ENCODE measurements at regions not wholly inside any gene's neighbourhood (a gene's known extent, or its start where the extent isn't known, plus 50 kb on each side); places are given as distances from the start of the nearest gene placed in this dataset.

DNA sequence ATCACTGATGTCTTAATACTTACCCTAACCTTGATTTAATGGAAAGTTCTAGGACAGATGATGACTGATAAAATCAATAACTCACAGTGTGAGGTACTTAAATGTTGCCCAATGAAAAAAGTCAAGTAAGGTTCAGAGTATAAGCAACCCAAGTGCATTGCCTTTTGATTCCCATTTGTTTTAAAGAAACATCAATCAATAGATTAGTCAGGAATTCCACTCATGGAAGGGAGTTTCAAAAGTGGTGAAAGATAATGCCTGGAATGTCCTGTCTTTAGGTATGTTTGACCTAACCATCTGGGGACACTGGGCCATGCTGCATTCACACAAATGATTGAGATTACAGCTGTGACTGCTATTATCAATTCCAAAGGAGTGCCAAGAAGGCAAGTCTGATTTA, 259.7 kb downstream of the PPARGC1A start:
- no peak for DNase-seq
- Mint-ChIP-seq H3K9me3 (no peaks in the 10 kb centered on the region), H3K27me3 (no peaks in the 10 kb centered on the region), H3K4me1 (no peaks in the 10 kb centered on the region), H3K27ac (no peak overlapping the region), H3K4me3 (no peak overlapping the region), H3K36me3 (ENCODE audit: low read depth) (no peaks in the 10 kb centered on the region)
- ChIA-PET CTCF (no interaction called here), POLR2A (no interaction called here)

DNA sequence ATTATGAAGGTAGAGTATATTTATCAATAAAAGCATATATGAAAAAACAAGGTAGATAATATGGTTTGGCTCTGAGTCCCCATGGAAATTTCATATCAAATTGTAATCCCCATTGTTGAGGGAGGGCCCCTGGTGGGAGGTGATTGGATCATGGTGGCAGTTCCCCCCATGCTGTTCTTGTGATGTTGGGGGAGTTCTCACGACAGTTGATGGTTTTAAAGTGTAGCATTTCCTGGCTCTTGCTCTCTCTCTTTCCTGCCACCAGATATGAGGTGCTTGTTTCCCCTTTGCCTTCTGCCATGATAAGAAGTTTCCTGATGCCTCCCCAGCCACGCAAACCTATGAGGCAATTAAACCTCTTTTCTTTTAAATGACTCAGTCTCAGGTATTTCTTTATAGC, 260.4 kb downstream of the PPARGC1A start:
- CTCF ChIA-PET: no interaction called here
- H3K4me3 Mint-ChIP-seq: no peak overlapping the region
- H3K36me3 Mint-ChIP-seq (ENCODE audit: low read depth): no peaks in the 10 kb centered on the region
- no peaks in the 10 kb centered on the region for H3K4me1 Mint-ChIP-seq
- H3K9me3 Mint-ChIP-seq: no peaks in the 10 kb centered on the region
- no peak overlapping the region for H3K27ac Mint-ChIP-seq
- DNase-seq: no peak
- POLR2A ChIA-PET: no interaction called here
- no peaks in the 10 kb centered on the region for H3K27me3 Mint-ChIP-seq

GRCh38 chr4:23614284-23614892, 275.5 kb downstream of the PPARGC1A start:
- Mint-ChIP-seq H3K36me3 (ENCODE audit: low read depth) (no peaks in the 10 kb centered on the region), H3K4me3 (no peak overlapping the region), H3K27ac (no peak overlapping the region), H3K9me3 (no peaks in the 10 kb centered on the region), H3K4me1 (no peaks in the 10 kb centered on the region), H3K27me3 (no peaks in the 10 kb centered on the region)
- POLR2A ChIA-PET: no interaction called here
- CTCF ChIA-PET: no interaction called here
- DNase-seq: no peak

DNA sequence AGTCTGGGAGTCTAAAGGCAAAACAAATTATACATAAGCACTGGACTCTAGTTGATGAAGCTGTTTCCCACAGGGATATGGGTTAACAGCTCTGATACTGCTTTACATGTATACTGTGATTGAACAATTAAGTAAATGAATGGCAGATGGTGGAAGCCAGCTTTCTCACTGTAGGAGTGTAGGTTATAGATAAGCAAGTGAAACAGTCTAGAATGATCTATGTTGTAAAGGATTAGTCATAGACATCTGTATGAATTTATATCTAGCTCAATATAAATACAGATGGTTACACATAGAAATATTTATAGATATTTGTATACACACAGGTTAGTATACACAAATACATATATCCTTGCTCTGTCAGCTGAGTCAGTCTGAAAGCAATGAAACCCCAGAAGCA, 276.1 kb downstream of the PPARGC1A start:
- H3K36me3 Mint-ChIP-seq (ENCODE audit: low read depth): no peaks in the 10 kb centered on the region
- H3K4me3 Mint-ChIP-seq: no peak overlapping the region
- CTCF ChIA-PET: no interaction called here
- no peaks in the 10 kb centered on the region for H3K4me1 Mint-ChIP-seq
- no peaks in the 10 kb centered on the region for H3K9me3 Mint-ChIP-seq
- POLR2A ChIA-PET: no interaction called here
- no peaks in the 10 kb centered on the region for H3K27me3 Mint-ChIP-seq
- DNase-seq: no peak
- no peak overlapping the region for H3K27ac Mint-ChIP-seq

GRCh38 chr4:23602720-23603119, 287.1 kb downstream of the PPARGC1A start:
- Mint-ChIP-seq H3K27ac (no peak overlapping the region), H3K27me3 (no peaks in the 10 kb centered on the region), H3K36me3 (ENCODE audit: low read depth) (no peaks in the 10 kb centered on the region), H3K4me3 (no peak overlapping the region), H3K9me3 (no peaks in the 10 kb centered on the region), H3K4me1 (no peaks in the 10 kb centered on the region)
- CTCF ChIA-PET: no interaction called here
- DNase-seq: no peak
- POLR2A ChIA-PET: no interaction called here

- Mint-ChIP-seq H3K36me3 (ENCODE audit: low read depth) (no peaks in the 10 kb centered on the region), H3K4me3 (no peak overlapping the region), H3K27me3 (no peaks in the 10 kb centered on the region), H3K4me1 (no peaks in the 10 kb centered on the region), H3K27ac (no peak overlapping the region), H3K9me3 (peaks cover 6% of the 10 kb centered on the region)
- CTCF ChIA-PET: no interaction called here
- DNase-seq: no peak
- POLR2A ChIA-PET: no interaction called here
Measured at GRCh38 chr4:23594125-23594524, 295.7 kb downstream of the PPARGC1A start.

GRCh38 chr4:23590431-23590830, 299.4 kb downstream of the PPARGC1A start:
- Mint-ChIP-seq H3K4me1 (no peaks in the 10 kb centered on the region), H3K27me3 (no peaks in the 10 kb centered on the region), H3K36me3 (ENCODE audit: low read depth) (no peaks in the 10 kb centered on the region), H3K4me3 (no peak overlapping the region), H3K9me3 (peaks cover 6% of the 10 kb centered on the region), H3K27ac (no peak overlapping the region)
- POLR2A ChIA-PET: no interaction called here
- DNase-seq: no peak
- CTCF ChIA-PET: no interaction called here

- Mint-ChIP-seq H3K27me3 (no peaks in the 10 kb centered on the region), H3K9me3 (no peaks in the 10 kb centered on the region), H3K4me1 (no peaks in the 10 kb centered on the region), H3K27ac (no peak overlapping the region), H3K4me3 (no peak overlapping the region), H3K36me3 (ENCODE audit: low read depth) (no peaks in the 10 kb centered on the region)
- ChIA-PET POLR2A (no interaction called here), CTCF (no interaction called here)
- no peak for DNase-seq
Measured at GRCh38 chr4:23584024-23584423, 305.8 kb downstream of the PPARGC1A start.

DNA sequence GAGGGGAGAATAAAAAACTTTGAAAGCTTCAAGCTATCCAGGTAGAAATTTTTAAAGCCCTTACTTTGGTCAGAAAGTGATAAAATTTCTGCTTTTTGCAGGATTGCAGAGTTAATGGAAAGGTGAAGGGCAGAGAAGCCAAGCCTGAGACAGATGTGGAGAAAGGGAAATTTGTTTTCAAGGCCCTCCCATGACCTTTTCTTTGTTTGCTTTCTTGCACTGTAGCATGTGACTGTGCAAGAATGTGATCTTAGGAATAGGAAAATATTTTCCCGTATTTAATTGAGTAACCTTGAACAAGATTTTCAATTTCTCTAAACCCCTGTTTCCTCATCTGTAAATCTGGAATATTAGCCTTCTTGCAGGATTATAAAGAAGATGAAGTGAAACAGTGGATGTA, 307.2 kb downstream of the PPARGC1A start:
- ChIA-PET CTCF (no interaction called here), POLR2A (no interaction called here)
- no peak overlapping the region for H3K27ac Mint-ChIP-seq
- DNase-seq: no peak
- H3K4me1 Mint-ChIP-seq: no peaks in the 10 kb centered on the region
- no peaks in the 10 kb centered on the region for H3K27me3 Mint-ChIP-seq
- no peaks in the 10 kb centered on the region for H3K9me3 Mint-ChIP-seq
- H3K4me3 Mint-ChIP-seq: no peak overlapping the region
- H3K36me3 Mint-ChIP-seq (ENCODE audit: low read depth): no peaks in the 10 kb centered on the region

- ChIA-PET POLR2A (no interaction called here), CTCF (no interaction called here)
- H3K4me3 Mint-ChIP-seq: no peak overlapping the region
Measured at GRCh38 chr4:23579166-23579565, 310.7 kb downstream of the PPARGC1A start.

GRCh38 chr4:23577398-23577797, 312.4 kb downstream of the PPARGC1A start:
- ChIA-PET CTCF (no interaction called here), POLR2A (no interaction called here)
- no peak for DNase-seq
- H3K4me3 Mint-ChIP-seq: no peak overlapping the region
- H3K4me1 Mint-ChIP-seq: no peaks in the 10 kb centered on the region
- H3K27ac Mint-ChIP-seq: no peak overlapping the region
- no peaks in the 10 kb centered on the region for H3K9me3 Mint-ChIP-seq
- H3K27me3 Mint-ChIP-seq: no peaks in the 10 kb centered on the region
- no peaks in the 10 kb centered on the region for H3K36me3 Mint-ChIP-seq (ENCODE audit: low read depth)

More at GRCh38 chr4:23579166-23579565, 310.7 kb downstream of the PPARGC1A start:
- H3K36me3 Mint-ChIP-seq (ENCODE audit: low read depth): no peaks in the 10 kb centered on the region
- DNase-seq: no peak
- H3K9me3 Mint-ChIP-seq: no peaks in the 10 kb centered on the region
- H3K27ac Mint-ChIP-seq: no peak overlapping the region
- no peaks in the 10 kb centered on the region for H3K27me3 Mint-ChIP-seq
- no peaks in the 10 kb centered on the region for H3K4me1 Mint-ChIP-seq

- POLR2A ChIA-PET: no interaction called here
- Mint-ChIP-seq H3K9me3 (no peaks in the 10 kb centered on the region), H3K27ac (no peak overlapping the region), H3K27me3 (no peaks in the 10 kb centered on the region), H3K4me1 (no peaks in the 10 kb centered on the region), H3K36me3 (ENCODE audit: low read depth) (no peaks in the 10 kb centered on the region), H3K4me3 (no peak overlapping the region)
- CTCF ChIA-PET: no interaction called here
- no peak for DNase-seq
Measured at GRCh38 chr4:23572382-23572781, 317.5 kb downstream of the PPARGC1A start.

DNA sequence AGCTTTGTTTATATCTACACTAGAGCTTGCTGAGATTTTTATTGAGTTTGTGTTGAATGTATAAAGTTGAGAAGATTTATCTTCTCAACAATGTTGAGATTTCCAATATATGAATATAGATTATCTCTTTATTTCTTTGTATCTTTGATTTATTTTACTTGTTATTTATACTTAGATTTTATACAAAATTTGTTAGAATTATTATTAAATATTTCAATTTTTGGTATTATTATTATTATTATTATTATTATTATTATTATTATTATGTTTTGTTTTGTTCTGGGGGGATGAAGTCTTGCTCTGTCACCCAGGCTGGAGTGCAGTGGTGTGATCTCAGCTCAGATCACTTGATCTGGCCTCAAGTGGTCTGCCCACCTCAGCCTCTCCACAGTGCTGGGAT, 322.5 kb downstream of the PPARGC1A start:
- CTCF ChIA-PET: no interaction called here
- Mint-ChIP-seq H3K36me3 (ENCODE audit: low read depth) (no peaks in the 10 kb centered on the region), H3K4me1 (no peaks in the 10 kb centered on the region), H3K27ac (no peak overlapping the region), H3K27me3 (no peaks in the 10 kb centered on the region), H3K9me3 (no peaks in the 10 kb centered on the region), H3K4me3 (no peak overlapping the region)
- DNase-seq: no peak
- POLR2A ChIA-PET: no interaction called here

DNA sequence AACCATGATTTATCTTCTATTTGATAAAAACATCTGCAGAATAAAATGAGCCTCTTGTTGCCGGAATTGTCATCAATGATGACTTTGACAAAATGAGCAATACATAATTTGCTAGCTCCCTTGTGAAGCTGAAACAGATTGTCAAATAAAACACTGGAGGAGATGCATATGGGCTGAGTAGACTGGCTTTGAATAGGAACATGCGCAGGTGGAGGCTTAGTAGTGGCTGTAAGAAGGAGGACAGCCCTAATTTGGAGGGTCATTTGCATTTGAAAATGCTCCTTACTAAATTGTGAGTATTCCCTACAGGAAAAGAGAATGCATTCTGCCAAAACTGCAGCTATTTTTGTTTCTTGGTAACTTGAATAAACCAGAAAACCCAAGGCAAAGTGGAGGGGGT, 329.1 kb downstream of the PPARGC1A start:
- Mint-ChIP-seq H3K36me3 (ENCODE audit: low read depth) (no peaks in the 10 kb centered on the region), H3K27me3 (no peaks in the 10 kb centered on the region), H3K27ac (no peak overlapping the region), H3K9me3 (no peaks in the 10 kb centered on the region), H3K4me1 (no peaks in the 10 kb centered on the region), H3K4me3 (no peak overlapping the region)
- ChIA-PET POLR2A (no interaction called here), CTCF (no interaction called here)
- no peak for DNase-seq

DNA sequence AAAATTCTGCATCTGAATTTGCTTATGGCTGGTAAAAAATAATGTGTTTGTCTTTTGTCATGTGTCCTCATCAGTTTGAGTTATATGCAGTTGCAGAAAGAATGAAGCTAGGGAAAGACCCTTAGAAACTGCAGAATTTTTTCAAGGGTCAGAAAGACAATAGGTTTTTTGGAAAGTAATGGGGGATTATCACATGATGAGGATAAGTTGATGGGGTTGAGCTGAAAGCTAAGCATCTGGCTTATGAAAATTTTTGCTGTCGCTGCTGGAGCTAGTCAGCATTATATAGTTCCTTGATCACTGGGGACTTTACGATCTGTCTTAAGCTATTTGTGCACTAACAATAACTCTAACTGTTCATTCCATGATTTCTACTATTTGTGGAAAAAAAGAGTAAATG, 331.7 kb downstream of the PPARGC1A start:
- POLR2A ChIA-PET: no interaction called here
- DNase-seq: no peak
- Mint-ChIP-seq H3K36me3 (ENCODE audit: low read depth) (no peaks in the 10 kb centered on the region), H3K9me3 (peaks cover 2% of the 10 kb centered on the region), H3K27ac (no peak overlapping the region), H3K27me3 (no peaks in the 10 kb centered on the region), H3K4me3 (no peak overlapping the region), H3K4me1 (no peaks in the 10 kb centered on the region)
- CTCF ChIA-PET: no interaction called here
